GM21619 (cell line): ENCODE measurements at regions not wholly inside any gene's neighbourhood (a gene's known extent, or its start where the extent isn't known, plus 50 kb on each side); places are given as distances from the start of the nearest gene placed in this dataset.
"Not testable (repeated sequence)": the region's sequence is repeated elsewhere in the genome, so short reads cannot be mapped to it uniquely, and the experiment has no call there.

Experiments
- ATAC-seq: cut with Tn5 transposase; IDR thresholded peaks from one replicate; pipeline ENCODE4 v1.9.1; 2021; ENCODE audit not compliant: unreplicated experiment

GRCh38 chr4:19650903-19651864 is 600.5 kb upstream of the SLIT2 start:
- no peak for ATAC-seq

- no peak for ATAC-seq
Measured at GRCh38 chr4:19645589-19645988, 606.1 kb upstream of the SLIT2 start.

- no peak for ATAC-seq
Measured at GRCh38 chr4:19636451-19636850, 615.3 kb upstream of the SLIT2 start.

- no peak for ATAC-seq
Measured at GRCh38 chr4:19631814-19632213, 619.9 kb upstream of the SLIT2 start.

GRCh38 chr4:19623866-19624265 is 627.8 kb upstream of the SLIT2 start:
- no peak for ATAC-seq

GRCh38 chr4:19615086-19615689 is 636.5 kb upstream of the SLIT2 start:
- no peak for ATAC-seq

- ATAC-seq = no peak
Measured at GRCh38 chr4:19614171-19614570, 637.5 kb upstream of the SLIT2 start.

GRCh38 chr4:19596342-19596741 is 655.4 kb upstream of the SLIT2 start:
- no peak for ATAC-seq

- ATAC-seq = no peak
Measured at GRCh38 chr4:19592391-19592790, 659.3 kb upstream of the SLIT2 start.

GRCh38 chr4:19583827-19584569 is 667.7 kb upstream of the SLIT2 start:
- no peak for ATAC-seq

- no peak for ATAC-seq
Measured at GRCh38 chr4:19580095-19580494, 671.6 kb upstream of the SLIT2 start.

- no peak for ATAC-seq
Measured at GRCh38 chr4:19579608-19580007, 672.1 kb upstream of the SLIT2 start.

- no peak for ATAC-seq
Measured at GRCh38 chr4:19577097-19577496, 674.6 kb upstream of the SLIT2 start.

- no peak for ATAC-seq
Measured at GRCh38 chr4:19575924-19576323, 675.8 kb upstream of the SLIT2 start.

GRCh38 chr4:19566041-19566440 is 685.7 kb upstream of the SLIT2 start:
- ATAC-seq = no peak

- no peak for ATAC-seq
Measured at GRCh38 chr4:19562456-19562855, 689.2 kb upstream of the SLIT2 start.

- no peak for ATAC-seq
Measured at GRCh38 chr4:19557161-19557560, 694.5 kb upstream of the SLIT2 start.

GRCh38 chr4:19556276-19556675 is 695.4 kb upstream of the SLIT2 start:
- ATAC-seq = not testable (repeated sequence)

GRCh38 chr4:19547463-19547862 is 704.2 kb upstream of the SLIT2 start:
- no peak for ATAC-seq

- no peak for ATAC-seq
Measured at GRCh38 chr4:19544446-19545125, 707.1 kb upstream of the SLIT2 start.
